IMR-90 (cell line): ENCODE measurements at regions not wholly inside any gene's neighbourhood (a gene's known extent, or its start where the extent isn't known, plus 50 kb on each side); places are given as distances from the start of the nearest gene placed in this dataset.
A peak's percentile ranks its signal among the peaks of the same experiment; 100 is the strongest.

Experiments used
- BHLHE40 ChIP-seq: fragments of 150-350 bp; IDR thresholded peaks from 2 replicates; pipeline ENCODE4 v1.6.1; 2016; ENCODE audit warnings: mild to moderate bottlenecking, low read depth, low read length
- CHD1 ChIP-seq: IDR thresholded peaks from 2 replicates; pipeline ENCODE4 v1.6.1; 2012; ENCODE audit warnings: low read depth, low read length, improper control_type of control experiment
- CTCF ChIP-seq: conservative IDR thresholded peaks from 2 replicates; pipeline ENCODE4 v1.5.1; 2012; ENCODE audit warnings: mild to moderate bottlenecking, low read depth, low read length, improper control_type of control experiment
- ELK1 ChIP-seq: fragments of 150-350 bp; IDR thresholded peaks from 2 replicates; pipeline ENCODE4 v1.6.1; 2016; ENCODE audit warnings: low read depth, mild to moderate bottlenecking, low read length, moderate library complexity, borderline replicate concordance
- MAFK ChIP-seq: IDR thresholded peaks from 2 replicates; pipeline ENCODE4 v1.6.1; 2012; ENCODE audit warnings: low read depth, low read length, improper control_type of control experiment
- POLR2A ChIP-seq: IDR thresholded peaks from 2 replicates; pipeline ENCODE4 v1.6.1; 2012; ENCODE audit warnings: mild to moderate bottlenecking, low read depth, low read length
- RAD21 ChIP-seq: IDR thresholded peaks from 2 replicates; pipeline ENCODE4 v1.6.1; 2012; ENCODE audit warnings: low read length, improper control_type of control experiment
- SMC3 ChIP-seq: fragments of 150-350 bp; IDR thresholded peaks from 2 replicates; pipeline ENCODE4 v1.6.1; 2016; ENCODE audit warnings: low read depth, mild to moderate bottlenecking, antibody characterized with exemption, low read length, moderate library complexity

DNA sequence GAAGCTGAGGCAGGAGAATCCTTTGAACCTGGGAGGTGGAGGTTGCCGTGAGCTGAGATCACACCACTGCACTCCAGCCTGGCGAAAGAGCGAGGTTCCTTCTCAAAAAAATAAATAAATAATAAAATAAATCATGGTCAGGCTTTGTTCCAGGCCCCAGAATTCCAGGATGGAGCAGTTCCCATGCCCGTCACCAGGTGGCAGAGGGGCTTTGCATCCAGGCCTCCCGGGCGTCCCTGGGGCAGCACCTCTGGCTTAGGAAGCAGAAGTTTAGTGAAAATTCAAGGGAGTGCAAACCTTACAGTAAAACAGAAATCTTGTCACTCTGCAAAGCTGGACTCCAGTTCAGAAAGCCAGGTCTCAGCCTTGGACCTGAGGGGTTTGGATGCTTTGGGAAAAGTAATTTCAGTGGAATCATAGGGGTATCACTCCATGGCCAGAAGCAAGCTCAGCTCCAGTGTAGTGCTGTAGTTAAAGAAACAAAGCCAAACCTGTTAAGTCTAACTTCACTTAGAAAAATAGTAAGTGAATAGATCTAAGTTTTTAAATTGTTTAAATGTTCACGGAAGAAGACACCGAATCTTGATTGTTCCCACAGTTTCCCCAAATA lies 512.7 kb downstream of the CMPK2 start:
- peak; percentile 80 for TF ChIP-seq CTCF
- no peak for TF ChIP-seq BHLHE40
- TF ChIP-seq ELK1: no peak
- 0 out of 2 replicates have a peak, but pooled peaks have one; percentile 20 for TF ChIP-seq POLR2A
- peak; percentile 79 for TF ChIP-seq RAD21
- peak; percentile 93 for TF ChIP-seq SMC3
- no peak for TF ChIP-seq MAFK
- TF ChIP-seq CHD1: no peak
